ENCODE measurements at regions not wholly inside any gene's neighbourhood (a gene's known extent, or its start where the extent isn't known, plus 50 kb on each side); places are given as distances from the start of the nearest gene placed in this dataset.

GRCh38 chr5:158286827-158287226, 427.9 kb upstream of the CLINT1 start:
- H3K4me3 Mint-ChIP-seq (ENCODE audit: unreplicated experiment): no peak overlapping the region
- H3K9me3 Mint-ChIP-seq (ENCODE audit: unreplicated experiment): no peaks in the 10 kb centered on the region
- peaks cover 52% of the 10 kb centered on the region for H3K4me1 Mint-ChIP-seq (ENCODE audit: unreplicated experiment)
- DNase-seq (ENCODE audit: extremely low spot score, unreplicated experiment): no peak
- H3K27me3 Mint-ChIP-seq (ENCODE audit: unreplicated experiment): no peaks in the 10 kb centered on the region
- H3K36me3 Mint-ChIP-seq (ENCODE audit: unreplicated experiment): no peaks in the 10 kb centered on the region
- no peak overlapping the region for H3K27ac Mint-ChIP-seq (ENCODE audit: unreplicated experiment)
- TF ChIP-seq, protein P1, sequence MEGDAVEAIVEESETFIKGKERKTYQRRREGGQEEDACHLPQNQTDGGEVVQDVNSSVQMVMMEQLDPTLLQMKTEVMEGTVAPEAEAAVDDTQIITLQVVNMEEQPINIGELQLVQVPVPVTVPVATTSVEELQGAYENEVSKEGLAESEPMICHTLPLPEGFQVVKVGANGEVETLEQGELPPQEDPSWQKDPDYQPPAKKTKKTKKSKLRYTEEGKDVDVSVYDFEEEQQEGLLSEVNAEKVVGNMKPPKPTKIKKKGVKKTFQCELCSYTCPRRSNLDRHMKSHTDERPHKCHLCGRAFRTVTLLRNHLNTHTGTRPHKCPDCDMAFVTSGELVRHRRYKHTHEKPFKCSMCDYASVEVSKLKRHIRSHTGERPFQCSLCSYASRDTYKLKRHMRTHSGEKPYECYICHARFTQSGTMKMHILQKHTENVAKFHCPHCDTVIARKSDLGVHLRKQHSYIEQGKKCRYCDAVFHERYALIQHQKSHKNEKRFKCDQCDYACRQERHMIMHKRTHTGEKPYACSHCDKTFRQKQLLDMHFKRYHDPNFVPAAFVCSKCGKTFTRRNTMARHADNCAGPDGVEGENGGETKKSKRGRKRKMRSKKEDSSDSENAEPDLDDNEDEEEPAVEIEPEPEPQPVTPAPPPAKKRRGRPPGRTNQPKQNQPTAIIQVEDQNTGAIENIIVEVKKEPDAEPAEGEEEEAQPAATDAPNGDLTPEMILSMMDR (IDR thresholded peaks at IDR 0.05): no peak

DNA sequence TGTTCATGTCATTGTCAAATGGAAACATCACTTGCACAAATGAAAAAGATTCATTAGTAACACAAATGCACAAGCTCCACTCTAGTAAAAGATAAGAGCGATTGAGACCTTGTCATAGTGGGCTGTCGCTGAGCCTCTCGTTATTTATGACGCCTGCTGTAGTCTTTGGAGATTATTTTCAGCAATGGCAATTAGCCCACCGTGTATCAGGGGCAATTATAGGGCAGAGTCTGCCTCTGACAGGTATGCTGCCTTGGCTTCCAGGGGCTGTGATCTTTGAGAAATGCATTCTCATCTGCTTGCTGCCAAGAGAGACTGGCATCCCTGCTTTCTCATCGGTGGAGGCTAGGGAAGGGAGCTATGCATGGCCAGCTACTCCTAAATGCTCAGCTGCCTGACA, 426.8 kb upstream of the CLINT1 start:
- Mint-ChIP-seq H3K9me3 (ENCODE audit: unreplicated experiment) (peaks cover 6% of the 10 kb centered on the region), H3K36me3 (ENCODE audit: unreplicated experiment) (peaks cover 2% of the 10 kb centered on the region), H3K4me3 (ENCODE audit: unreplicated experiment) (no peak overlapping the region), H3K27ac (ENCODE audit: unreplicated experiment) (no peak overlapping the region), H3K4me1 (ENCODE audit: unreplicated experiment) (peaks cover 52% of the 10 kb centered on the region), H3K27me3 (ENCODE audit: unreplicated experiment) (no peaks in the 10 kb centered on the region)
- no peak for DNase-seq (ENCODE audit: extremely low spot score, unreplicated experiment)
- TF ChIP-seq, protein P1 (IDR thresholded peaks at IDR 0.05): no peak

GRCh38 chr5:158284242-158284641, 425.3 kb upstream of the CLINT1 start:
- no peak overlapping the region for H3K4me3 Mint-ChIP-seq (ENCODE audit: unreplicated experiment)
- peaks cover 7% of the 10 kb centered on the region for H3K9me3 Mint-ChIP-seq (ENCODE audit: unreplicated experiment)
- peak overlapping the region; percentile 1 for H3K27ac Mint-ChIP-seq (ENCODE audit: unreplicated experiment)
- H3K4me1 Mint-ChIP-seq (ENCODE audit: unreplicated experiment): peaks cover 52% of the 10 kb centered on the region
- peaks cover 2% of the 10 kb centered on the region for H3K36me3 Mint-ChIP-seq (ENCODE audit: unreplicated experiment)
- TF ChIP-seq, protein P1 (IDR thresholded peaks at IDR 0.05): peak; percentile 16
- H3K27me3 Mint-ChIP-seq (ENCODE audit: unreplicated experiment): no peaks in the 10 kb centered on the region
- no peak for DNase-seq (ENCODE audit: extremely low spot score, unreplicated experiment)

- no peaks in the 10 kb centered on the region for H3K27me3 Mint-ChIP-seq (ENCODE audit: unreplicated experiment)
- H3K27ac Mint-ChIP-seq (ENCODE audit: unreplicated experiment): peak overlapping the region; percentile 73
- H3K36me3 Mint-ChIP-seq (ENCODE audit: unreplicated experiment): peaks cover 2% of the 10 kb centered on the region
- H3K4me1 Mint-ChIP-seq (ENCODE audit: unreplicated experiment): peaks cover 43% of the 10 kb centered on the region
- H3K9me3 Mint-ChIP-seq (ENCODE audit: unreplicated experiment): peaks cover 7% of the 10 kb centered on the region
- no peak for DNase-seq (ENCODE audit: extremely low spot score, unreplicated experiment)
- TF ChIP-seq, protein P1 (IDR thresholded peaks at IDR 0.05): no peak
- no peak overlapping the region for H3K4me3 Mint-ChIP-seq (ENCODE audit: unreplicated experiment)
Measured at GRCh38 chr5:158283397-158283796, 424.5 kb upstream of the CLINT1 start.

- Mint-ChIP-seq H3K9me3 (ENCODE audit: unreplicated experiment) (peaks cover 7% of the 10 kb centered on the region), H3K27ac (ENCODE audit: unreplicated experiment) (no peak overlapping the region), H3K4me3 (ENCODE audit: unreplicated experiment) (no peak overlapping the region), H3K4me1 (ENCODE audit: unreplicated experiment) (peaks cover 11% of the 10 kb centered on the region), H3K36me3 (ENCODE audit: unreplicated experiment) (peaks cover 2% of the 10 kb centered on the region), H3K27me3 (ENCODE audit: unreplicated experiment) (peaks cover 10% of the 10 kb centered on the region)
- no peak for DNase-seq (ENCODE audit: extremely low spot score, unreplicated experiment)
- TF ChIP-seq, protein P1 (IDR thresholded peaks at IDR 0.05): no peak
Measured at GRCh38 chr5:158278216-158278925, 419.4 kb upstream of the CLINT1 start.
